KMS-11 (cell line): ENCODE measurements at regions not wholly inside any gene's neighbourhood (a gene's known extent, or its start where the extent isn't known, plus 50 kb on each side); places are given as distances from the start of the nearest gene placed in this dataset.

Source experiments
- H2AFZ ChIP-seq: fragments of 200-600 bp; sonication (generic); 2 replicates; pipeline ENCODE4 v1.6.1; 2016; ENCODE audit warnings: antibody characterized with exemption, mixed run types, low read depth
- H3K27ac ChIP-seq: fragments of 200-600 bp; sonication (generic); 2 replicates; pipeline ENCODE4 v1.6.1; 2016; ENCODE audit warnings: mild to moderate bottlenecking, mixed run types
- H3K27me3 ChIP-seq: fragments of 200-600 bp; sonication (generic); 2 replicates; pipeline ENCODE4 v1.6.1; 2017; ENCODE audit warnings: mild to moderate bottlenecking, low read depth, mixed run types, moderate library complexity; ENCODE audit not compliant: insufficient read depth
- H3K36me3 ChIP-seq: fragments of 200-600 bp; sonication (generic); 2 replicates; pipeline ENCODE4 v1.6.1; 2017; ENCODE audit warnings: mild to moderate bottlenecking, mixed run types; ENCODE audit not compliant: insufficient read depth
- H3K4me1 ChIP-seq: fragments of 200-600 bp; sonication (generic); 2 replicates; pipeline ENCODE4 v1.6.1; 2016; ENCODE audit warnings: mild to moderate bottlenecking, low read depth, mixed run types; ENCODE audit not compliant: poor library complexity, severe bottlenecking
- H3K4me2 ChIP-seq: fragments of 200-600 bp; sonication (generic); 2 replicates; pipeline ENCODE4 v1.7.0; 2016; ENCODE audit warnings: mild to moderate bottlenecking, mixed run types
- H3K4me3 ChIP-seq: fragments of 200-600 bp; sonication (generic); IDR thresholded peaks from 2 replicates; pipeline ENCODE4 v1.6.1; 2017; ENCODE audit warnings: low read depth, low read length, mixed read lengths; ENCODE audit not compliant: insufficient read depth
- H3K79me2 ChIP-seq: fragments of 200-600 bp; sonication (generic); 2 replicates; pipeline ENCODE4 v1.6.1; 2016; ENCODE audit warnings: low read depth, mixed run types; ENCODE audit not compliant: insufficient read depth
- H3K9ac ChIP-seq: fragments of 200-600 bp; sonication (generic); 2 replicates; pipeline ENCODE4 v1.6.1; 2016; ENCODE audit warnings: mild to moderate bottlenecking, mixed run types
- H4K20me1 ChIP-seq: fragments of 200-600 bp; sonication (generic); 2 replicates; pipeline ENCODE4 v1.6.1; 2016; ENCODE audit warnings: mild to moderate bottlenecking, mixed run types; ENCODE audit not compliant: insufficient read depth
- TF ChIP-seq, protein P1 (sequence below): fragments of 200-600 bp; sonication (generic); conservative IDR thresholded peaks from 2 replicates; pipeline ENCODE4 v1.6.1; 2017; ENCODE audit warnings: low read depth, mild to moderate bottlenecking, antibody characterized with exemption, low read length, moderate library complexity, mixed read lengths

DNA sequence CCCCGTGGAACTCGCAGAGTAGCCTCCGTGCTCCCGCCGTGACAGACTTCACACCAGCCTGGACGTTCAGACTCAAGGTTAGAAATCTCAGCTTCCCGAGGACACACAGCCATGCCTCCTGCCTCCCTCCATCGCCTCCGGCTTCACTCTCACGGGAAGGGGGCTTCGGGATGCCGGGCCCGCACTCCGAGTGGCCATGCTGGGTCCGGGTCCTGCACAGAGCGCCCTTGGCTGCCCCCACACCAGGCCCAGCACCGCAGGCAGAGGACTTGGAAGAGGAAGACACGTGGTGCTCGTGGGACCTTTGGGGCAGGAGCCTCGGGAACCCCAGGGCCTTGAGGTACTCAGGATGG, 89.8 kb downstream of the PDGFA start:
- Histone ChIP-seq H3K27ac (no peak overlapping the region), H3K4me1 (no peaks in the 10 kb centered on the region), H3K4me3 (no peak overlapping the region), H3K9ac (no peak overlapping the region), H3K79me2 (no peaks in the 10 kb centered on the region), H2AFZ (no peak overlapping the region), H3K4me2 (no peak overlapping the region), H3K27me3 (peaks cover 75% of the 10 kb centered on the region), H4K20me1 (no peaks in the 10 kb centered on the region), H3K36me3 (no peaks in the 10 kb centered on the region)
- TF ChIP-seq, protein P1, sequence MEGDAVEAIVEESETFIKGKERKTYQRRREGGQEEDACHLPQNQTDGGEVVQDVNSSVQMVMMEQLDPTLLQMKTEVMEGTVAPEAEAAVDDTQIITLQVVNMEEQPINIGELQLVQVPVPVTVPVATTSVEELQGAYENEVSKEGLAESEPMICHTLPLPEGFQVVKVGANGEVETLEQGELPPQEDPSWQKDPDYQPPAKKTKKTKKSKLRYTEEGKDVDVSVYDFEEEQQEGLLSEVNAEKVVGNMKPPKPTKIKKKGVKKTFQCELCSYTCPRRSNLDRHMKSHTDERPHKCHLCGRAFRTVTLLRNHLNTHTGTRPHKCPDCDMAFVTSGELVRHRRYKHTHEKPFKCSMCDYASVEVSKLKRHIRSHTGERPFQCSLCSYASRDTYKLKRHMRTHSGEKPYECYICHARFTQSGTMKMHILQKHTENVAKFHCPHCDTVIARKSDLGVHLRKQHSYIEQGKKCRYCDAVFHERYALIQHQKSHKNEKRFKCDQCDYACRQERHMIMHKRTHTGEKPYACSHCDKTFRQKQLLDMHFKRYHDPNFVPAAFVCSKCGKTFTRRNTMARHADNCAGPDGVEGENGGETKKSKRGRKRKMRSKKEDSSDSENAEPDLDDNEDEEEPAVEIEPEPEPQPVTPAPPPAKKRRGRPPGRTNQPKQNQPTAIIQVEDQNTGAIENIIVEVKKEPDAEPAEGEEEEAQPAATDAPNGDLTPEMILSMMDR, result no peak

DNA sequence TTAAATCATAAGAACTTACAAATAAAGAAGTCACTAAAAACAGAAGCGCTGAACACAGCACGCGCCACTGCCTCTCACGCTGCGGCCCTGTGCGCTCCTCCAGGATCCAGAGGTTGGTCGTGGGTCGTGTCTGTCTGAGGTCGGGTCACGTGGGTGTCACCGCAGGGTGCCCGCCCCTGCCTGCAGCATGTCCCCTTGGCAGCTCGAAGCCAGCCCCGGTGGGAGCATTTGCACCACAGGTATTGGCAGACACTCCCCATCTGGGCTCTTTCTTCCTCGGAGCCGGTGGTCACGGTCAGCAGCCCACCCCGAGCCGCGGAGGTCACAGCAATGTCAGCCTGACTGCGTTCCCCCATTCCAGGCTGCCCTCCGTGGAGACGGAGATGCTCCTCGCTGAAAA, 88.6 kb downstream of the PDGFA start:
- Histone ChIP-seq H3K27ac (no peak overlapping the region), H2AFZ (no peak overlapping the region), H3K79me2 (no peaks in the 10 kb centered on the region), H3K27me3 (peaks cover 84% of the 10 kb centered on the region), H3K4me2 (no peak overlapping the region), H4K20me1 (no peaks in the 10 kb centered on the region), H3K4me3 (no peak overlapping the region), H3K36me3 (no peaks in the 10 kb centered on the region), H3K9ac (no peak overlapping the region), H3K4me1 (no peaks in the 10 kb centered on the region)
- TF ChIP-seq, protein P1, result no peak

DNA sequence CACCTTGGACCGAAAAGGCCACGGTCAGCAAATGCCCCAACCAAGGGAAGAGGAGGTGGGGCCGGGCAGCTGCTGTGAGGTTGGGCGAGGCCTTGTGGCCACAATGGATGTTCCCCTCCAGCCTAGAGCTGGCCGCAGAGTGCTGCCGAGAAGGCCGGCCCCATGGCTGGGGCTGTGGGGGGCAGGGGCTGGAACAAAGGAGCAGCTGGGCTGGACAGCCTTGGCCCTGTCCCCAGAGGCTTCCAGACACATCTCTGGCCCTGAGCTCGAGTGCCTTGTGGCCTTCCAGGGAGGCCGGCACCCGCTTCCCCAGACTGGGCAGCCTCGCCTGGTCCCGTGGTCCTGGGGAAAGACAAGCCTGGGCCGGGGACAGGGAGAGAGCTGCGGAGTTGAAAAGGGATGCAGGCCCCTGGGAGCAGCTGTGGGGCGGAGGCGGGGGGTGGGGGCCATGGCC, 88.0 kb downstream of the PDGFA start:
- Histone ChIP-seq H3K36me3 (no peaks in the 10 kb centered on the region), H3K27ac (no peak overlapping the region), H3K79me2 (no peaks in the 10 kb centered on the region), H3K4me2 (no peak overlapping the region), H3K4me3 (no peak overlapping the region), H3K9ac (no peak overlapping the region), H2AFZ (no peak overlapping the region), H4K20me1 (no peaks in the 10 kb centered on the region), H3K27me3 (peaks cover 86% of the 10 kb centered on the region), H3K4me1 (no peaks in the 10 kb centered on the region)
- TF ChIP-seq, protein P1, result no peak

DNA sequence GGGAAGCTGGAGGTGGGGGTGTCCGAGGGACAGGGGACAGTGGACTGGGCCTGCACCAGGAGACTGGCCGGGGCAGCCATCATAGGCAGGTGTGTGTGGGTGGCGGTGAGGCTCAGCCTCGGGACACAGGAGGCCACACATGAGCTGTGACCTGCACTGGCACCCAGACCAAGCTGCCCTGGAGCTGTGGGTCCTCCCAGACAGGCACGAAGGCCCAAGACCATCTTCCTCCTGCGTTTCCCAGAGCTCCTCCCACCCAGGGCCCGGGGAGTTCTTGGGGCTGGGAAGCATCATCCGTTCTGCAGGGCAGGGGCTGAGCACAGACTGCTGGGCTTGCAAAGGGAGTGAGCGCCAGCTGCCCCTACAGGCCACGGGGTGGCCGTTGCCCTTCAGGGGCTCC, 87.4 kb downstream of the PDGFA start:
- Histone ChIP-seq H3K4me2 (no peak overlapping the region), H3K36me3 (no peaks in the 10 kb centered on the region), H3K4me3 (no peak overlapping the region), H3K27ac (no peak overlapping the region), H4K20me1 (no peaks in the 10 kb centered on the region), H3K4me1 (no peaks in the 10 kb centered on the region), H3K79me2 (no peaks in the 10 kb centered on the region), H3K27me3 (peaks cover 84% of the 10 kb centered on the region), H3K9ac (no peak overlapping the region), H2AFZ (no peak overlapping the region)
- TF ChIP-seq, protein P1, result no peak
